ENCODE measurements at regions not wholly inside any gene's neighbourhood (a gene's known extent, or its start where the extent isn't known, plus 50 kb on each side); places are given as distances from the start of the nearest gene placed in this dataset.

DNA sequence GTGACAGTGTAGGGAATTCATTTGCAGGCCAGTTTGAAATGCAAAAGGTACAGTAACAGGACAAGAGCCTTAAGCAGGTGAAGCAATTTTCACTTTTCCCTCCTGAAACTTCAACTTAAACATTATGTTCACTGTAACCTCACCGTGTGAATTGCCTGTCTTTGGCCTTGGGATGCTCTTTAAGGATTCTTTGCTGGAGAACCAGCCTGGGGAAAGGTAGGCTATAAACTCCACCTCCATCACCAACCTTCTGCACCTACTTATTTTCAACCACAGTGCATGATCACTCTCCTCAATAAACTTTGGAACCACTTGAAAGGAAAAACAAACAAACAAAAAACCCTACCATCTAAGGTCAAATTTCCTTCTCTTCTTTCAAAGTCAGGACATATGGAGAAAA, 300.5 kb downstream of the TLE1 start:
- no peak for DNase-seq

DNA sequence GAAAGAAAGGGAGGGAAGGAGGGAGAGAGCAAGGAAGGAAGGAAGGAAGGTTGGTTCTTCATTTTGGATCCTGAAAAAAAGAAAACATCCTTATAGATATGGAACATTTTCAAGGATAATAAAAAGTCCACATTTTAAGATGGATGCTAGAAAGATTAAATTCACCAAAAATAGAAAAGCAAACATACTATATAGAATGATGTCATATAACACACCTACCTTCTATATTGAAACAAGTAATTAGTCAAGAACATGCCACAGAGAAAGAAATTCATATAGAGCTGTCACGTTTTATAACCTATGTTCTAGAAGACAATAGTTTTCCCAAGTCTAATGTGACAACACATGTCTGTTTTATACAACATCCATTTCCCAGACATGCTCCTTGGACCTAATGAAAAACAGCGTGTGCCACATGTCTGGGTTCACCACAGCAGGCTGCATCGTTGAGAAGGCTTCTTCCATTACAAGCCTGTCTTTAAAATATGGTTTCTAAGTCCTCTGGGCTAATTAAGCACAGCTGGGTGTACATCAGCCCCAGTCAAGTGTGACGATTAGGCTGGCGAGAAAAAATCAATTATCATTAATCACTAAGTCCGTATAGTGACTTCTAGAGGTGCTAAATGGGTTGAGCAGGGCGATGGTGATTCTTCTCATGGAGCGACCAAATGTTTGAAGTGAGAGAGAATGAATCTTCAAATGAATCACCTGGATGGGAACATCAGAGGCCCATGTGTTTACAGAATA, 301.8 kb downstream of the TLE1 start:
- no peak for DNase-seq

DNA sequence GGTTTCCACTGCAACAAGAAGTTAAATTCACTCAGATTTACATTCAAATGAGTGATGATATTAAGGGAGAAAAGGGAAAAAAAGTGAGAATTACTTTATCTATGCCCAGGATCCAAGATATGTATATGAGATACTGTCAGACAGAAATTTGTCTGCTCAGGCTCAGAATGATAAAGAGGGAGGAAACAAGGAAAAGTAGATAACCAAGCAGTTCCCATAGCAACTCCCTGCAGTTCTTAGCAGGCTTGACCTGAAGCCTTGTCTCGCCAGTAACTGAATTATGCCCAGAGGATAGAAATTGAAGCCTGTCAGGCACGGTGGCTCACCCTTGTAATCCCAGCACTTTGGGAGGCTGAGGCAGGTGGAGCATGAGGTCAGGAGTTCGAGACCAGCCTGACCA, 304.4 kb downstream of the TLE1 start:
- DNase-seq, result no peak

DNA sequence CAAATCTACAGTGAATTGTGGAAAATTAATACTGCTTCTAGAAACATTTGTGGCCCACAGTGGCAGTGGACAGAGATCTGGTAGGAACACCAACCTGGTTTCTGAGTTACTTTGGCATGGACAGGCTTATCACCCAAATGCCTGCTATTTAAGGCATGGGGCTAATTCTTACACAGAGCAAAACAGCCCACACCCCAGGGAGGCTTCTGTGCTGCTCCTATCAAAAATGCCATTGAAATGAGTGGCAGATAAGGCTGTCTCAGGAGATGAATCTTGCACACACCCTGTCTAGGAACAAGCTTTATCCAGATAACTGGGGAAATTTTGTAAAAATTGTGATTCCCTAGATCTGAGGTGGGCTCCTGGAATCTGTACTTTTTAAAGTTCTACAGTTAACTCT, 307.1 kb downstream of the TLE1 start:
- no peak for DNase-seq

DNA sequence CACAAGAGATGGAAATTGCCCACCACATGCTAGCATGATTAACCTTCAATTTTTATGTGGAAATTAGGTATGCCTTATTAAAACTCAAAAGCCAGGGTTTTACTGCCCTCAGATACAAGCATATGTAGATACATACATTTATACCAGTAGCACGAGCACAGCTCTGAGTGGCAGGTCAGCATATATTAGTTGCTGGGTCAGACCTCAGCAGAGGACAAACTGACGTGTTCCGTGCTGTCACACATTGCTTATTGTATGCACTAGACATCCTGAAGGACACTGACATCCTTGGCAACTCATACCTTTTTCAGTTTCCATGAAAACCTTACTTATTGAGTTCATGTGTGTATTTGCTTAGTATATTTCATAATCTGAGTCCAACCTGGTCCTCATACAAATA, 307.7 kb downstream of the TLE1 start:
- no peak for DNase-seq

DNA sequence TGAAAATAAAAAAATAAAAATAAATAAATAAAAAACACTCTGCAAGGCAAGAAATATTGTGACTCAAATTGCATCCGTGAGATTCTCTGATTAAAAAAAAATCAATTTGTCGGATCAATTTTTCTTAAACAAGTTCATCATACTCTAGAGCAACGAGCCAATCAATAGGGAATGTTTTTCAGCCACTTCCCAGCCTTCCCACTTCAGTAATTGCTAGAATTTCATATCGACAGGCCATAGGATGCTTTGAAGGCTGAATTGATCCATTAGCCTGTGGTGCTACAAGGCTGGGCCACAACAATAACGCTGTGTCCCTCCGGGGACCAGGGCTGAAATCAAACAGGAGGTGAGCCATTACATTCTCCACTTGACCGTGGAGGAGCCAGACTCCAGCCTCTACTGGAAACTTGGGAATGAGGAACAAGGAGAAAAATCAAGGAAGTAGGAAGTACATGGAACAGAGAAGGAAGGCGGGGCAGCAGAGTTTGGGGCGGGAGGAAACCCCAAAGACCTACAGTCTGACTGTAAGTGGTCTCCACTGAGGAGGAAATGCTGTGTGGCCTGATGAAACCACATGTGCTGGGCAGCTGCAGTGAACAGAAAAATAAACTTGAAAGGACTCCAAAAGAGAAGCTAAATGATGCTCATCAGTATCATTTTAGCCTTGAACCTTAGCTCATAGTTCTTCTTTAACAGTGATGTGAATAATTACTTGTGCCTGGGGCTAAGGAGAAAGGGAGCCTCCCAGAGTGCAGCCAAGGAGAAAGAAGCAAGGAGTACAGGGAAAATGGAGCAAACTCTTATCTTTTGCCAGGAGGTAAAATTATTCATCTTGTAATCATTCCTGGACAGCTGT, 308.6 kb downstream of the TLE1 start:
- no peak for DNase-seq

DNA sequence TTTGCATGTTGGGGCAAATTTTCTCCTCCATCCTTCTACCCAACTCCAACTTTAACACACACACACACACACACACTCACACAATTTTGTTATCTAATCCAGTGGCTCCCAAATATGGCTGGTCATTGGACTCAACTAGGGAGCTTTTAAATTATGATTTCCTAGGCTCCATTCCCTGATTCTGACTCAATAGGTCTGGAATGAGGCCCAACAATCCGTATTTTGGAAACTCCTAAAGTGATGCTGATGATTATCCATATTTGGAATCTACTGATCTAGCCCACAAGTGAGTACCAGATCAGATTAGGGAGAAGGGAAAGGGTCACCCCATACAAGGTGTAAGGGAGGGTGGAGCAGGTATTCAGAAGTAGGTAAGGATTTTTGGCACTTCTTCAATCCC, 309.7 kb downstream of the TLE1 start:
- DNase-seq, result no peak

DNA sequence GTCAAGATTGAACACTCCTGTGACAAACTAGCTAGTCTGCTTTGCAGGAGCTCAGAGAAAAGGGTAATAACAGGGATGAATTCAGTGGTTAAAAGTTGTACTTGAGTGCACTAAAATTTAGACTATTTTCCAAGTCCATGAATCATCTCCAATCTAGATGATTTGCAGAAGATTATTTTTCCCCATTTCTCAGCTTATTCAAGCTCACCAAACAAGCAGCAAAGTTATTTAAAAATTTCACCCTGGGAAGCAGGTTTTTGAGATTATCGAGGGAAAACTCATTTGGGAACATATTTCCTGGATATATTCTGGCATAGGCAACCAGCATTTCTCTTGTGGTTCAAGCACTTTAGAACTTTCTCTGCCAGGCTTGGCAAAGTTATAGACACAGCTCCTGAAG, 311.4 kb downstream of the TLE1 start:
- DNase-seq, result no peak

DNA sequence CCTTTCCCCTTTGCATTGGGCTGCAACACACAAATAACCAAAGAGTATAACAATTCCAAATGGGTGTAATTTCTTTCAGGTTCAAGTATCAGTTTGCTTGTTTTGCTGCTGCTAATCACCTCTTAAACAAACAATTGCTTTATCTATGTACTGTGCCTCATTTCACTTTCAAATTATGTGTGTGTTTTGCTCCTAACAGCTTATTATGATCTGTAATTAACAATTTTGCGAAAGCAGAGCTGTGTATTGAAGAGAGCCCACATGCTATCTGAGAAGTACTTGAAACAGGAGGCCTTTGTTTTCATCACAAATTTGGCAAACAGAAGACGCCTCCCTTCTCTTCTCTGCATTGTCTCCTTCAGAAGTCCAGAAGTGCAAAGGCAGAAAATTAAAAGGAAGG, 312.0 kb downstream of the TLE1 start:
- no peak for DNase-seq

DNA sequence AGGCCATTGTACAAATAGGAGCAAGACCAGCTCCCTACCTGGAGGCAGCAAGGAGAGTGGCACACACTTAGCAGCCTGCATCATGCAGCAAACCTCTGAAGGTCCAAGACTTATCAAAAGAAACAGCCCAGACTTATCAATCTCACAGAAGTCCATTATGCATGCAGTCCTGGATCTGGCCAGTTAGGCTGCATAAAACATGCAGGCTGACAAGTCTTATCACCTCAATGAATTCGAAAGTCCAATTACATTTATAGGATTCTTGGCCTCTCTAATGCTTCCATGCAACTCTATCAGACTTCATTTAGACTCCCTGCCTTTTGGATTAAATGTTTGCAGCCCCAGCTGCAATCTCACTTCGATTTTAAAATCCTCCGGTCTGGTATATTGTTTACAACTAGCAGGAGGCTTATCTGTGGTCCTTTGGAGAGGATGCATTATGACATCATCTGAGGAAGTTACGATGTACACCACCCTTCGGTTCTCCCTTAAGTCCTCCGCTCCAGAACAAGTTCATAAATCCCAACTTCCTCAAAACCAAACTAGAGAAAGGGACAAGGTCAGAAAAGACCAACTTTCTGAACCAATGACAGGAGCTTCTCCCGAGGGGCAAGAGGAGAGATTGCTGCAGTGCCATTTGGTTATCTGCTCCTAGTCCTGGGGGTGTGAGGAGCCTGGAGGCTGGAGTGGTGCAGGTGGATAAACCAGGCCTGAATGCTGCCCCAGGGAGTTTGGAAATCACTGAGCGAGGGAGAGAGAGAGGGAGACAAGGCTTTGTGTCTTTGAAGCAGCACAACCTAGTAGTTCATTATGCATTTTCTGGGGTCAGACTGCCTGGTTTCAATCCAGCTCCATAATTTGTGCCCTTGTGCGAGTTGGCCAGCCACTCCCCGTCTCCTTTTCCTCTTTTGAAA, 313.9 kb downstream of the TLE1 start:
- DNase-seq, result no peak

DNA sequence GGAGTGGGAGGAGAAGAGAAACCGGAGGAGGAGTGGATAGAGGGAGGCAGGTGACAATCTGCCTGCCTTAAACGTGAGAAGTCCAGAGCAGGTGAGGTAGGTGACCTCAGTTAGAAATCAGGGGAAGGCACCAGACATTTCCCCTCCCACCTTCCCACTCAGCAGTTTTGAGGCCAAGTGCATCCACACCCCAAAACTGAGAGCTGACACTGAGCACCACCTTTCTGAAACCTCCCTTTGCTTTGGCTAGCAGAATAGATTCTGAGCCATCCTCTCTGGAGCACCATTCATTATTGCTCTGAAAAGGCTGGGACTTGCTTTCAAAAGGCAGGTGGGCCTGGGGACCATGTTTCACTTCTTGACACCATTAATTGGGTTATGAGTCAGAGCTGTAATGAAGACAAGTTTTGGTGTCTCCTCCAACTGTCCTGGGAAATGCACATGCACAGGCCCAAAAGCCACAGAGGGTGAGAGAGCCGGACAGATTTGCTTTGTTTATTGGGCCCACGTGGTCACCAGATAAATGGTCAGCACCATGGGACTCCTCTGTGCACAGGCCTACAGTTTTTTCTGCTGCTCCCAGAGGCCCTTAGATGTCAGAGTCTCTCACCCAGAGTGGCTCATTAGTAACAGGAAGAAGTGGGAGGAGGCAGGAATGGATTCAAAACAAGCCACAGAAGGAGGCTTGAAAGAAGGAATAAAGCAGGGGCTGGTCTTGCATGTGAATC, 314.7 kb downstream of the TLE1 start:
- DNase-seq, result no peak

DNA sequence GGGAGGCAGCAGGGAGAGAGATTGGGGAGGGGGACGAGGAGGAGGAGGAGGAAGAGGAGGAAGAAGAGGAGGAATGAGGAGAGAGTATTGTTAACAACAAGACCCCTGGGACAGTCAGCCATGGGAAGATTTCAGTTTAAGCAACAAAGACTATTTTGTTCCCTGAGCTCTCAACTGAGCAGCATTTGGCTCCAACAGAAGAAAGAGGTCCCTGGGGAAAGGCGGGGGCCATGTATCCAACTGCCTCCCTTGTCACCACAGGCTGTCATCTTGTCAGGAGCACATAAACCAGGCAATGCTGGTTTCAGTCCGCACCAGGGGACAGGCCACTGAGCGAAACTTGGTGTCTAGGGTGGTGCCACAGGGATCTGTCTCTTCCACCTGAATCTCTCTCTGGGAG, 316.1 kb downstream of the TLE1 start:
- DNase-seq, result no peak

DNA sequence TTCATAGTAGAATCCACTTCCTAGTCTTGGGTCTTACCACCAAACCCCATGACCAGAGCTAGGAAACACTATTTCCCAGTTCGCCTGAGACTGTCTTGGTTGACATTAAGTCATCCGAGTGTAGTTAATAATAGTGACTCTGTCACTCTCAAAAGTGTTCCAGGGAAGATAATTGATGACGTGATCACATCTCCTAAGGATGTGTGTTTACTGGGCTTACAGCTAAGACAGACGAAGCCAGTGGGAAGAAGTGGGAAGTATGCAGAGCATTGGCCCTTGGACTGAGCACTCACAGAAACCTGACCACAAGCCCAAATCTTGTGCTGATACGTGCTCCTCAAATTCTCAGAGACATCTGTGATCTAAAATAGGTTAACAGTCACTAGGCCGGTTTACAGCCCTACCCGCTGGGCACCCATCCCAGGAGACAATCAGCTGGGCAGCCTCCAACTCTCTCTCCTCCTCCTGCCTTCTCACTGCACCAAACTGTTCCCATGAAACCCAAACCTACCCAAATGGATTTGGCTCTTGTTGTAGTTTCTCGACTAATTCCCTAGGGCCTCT, 316.6 kb downstream of the TLE1 start:
- DNase-seq, result no peak

DNA sequence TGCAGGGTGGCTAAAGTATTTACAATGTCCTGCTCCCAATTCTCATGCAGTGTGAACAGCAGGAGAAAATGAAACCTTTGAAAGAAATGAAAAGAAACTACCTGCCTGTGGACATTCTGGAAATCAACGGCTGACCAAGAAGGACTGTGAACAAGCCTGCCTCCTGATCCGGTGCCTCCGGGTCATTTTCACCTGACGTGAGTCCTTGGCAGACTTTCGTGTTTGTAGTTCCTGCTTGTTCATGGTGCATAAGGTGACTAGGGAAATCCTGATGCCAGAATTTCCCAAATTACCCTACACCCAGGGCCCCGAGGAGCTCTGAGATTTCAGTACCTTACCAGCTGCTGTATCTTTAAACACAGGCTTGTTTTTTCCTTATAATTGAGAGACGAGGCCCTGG, 317.5 kb downstream of the TLE1 start:
- no peak for DNase-seq

DNA sequence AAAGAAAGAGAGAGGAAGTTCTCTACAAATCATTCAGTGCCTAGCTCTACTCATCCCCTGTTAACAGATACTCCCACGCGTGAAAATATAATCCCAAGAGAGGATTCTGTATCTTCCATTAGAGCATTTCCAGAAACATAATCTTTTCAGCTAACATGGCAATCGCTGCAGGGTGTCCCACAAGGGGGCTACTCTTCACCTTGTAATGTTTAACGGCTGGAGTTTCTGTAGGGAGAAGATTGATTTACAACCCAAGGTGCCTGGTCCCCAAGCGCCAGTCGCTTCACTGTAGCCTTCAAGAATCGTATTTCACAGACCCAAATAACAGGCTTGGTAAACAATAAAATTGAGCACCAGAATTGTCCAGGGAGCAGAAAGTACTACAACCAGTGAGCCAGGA, 318.7 kb downstream of the TLE1 start:
- DNase-seq, result no peak

DNA sequence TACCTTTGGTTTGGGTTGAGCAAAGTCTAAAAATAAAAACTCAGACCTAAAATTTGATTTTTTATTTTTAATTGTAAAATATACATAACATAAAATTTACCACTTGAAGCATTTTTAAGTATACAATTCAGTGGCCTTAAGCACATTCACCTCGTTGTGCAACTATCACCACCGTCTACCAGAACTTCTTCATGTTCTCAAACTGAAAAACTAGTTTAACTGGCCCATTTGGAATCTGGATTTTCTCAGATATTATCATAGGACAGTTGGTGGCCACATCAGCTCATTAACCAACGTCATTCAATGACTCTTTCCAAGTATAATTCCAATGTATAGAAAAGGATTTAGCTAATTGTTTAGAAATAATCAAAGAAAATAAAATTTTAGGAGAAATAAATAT, 319.3 kb downstream of the TLE1 start:
- no peak for DNase-seq

DNA sequence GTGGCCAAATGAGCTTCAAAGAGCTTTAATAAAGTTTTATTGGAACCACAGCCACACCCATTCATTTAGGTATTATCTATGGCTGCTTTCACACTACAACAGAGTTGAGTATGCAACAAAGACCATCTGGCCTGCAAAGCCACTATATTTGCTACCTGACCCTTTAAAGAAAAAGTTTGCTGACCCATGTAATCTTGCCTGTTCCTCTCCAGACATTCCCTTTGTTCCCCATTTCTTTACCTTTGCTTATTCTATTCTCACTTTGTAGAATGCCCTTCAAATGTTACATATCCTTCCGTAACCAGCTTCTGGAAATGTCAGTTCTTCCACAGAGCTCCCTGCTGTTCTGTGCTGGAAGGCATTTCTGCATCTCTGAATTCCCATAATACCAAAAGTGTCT, 320.2 kb downstream of the TLE1 start:
- DNase-seq, result no peak

DNA sequence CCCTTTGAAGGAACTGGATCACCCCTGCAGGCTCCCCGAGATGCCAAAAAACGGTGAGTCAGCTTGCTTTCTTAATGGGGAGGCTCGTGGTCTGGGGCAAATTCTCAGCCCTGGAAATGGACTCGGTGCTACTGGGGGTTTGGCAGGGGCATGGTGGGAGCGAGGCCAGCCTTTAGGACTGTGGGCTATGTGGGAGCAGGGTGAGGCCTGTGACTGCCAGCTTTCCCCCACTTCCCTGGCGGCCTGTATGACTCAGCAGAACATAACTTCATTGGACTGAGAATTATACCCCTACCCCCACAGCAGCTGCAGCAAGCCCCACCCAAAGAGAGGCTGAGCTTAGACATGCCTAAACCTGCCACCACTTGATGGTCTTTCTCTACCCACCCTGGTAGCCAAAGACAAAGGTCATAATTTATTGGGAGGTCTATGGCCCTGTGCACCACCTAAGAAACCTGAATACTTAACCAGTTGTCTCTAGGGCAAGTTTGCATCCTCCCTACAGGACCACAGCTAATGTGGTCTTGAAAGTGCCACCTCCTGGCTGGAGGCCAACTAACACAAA, 325.3 kb downstream of the TLE1 start:
- no peak for DNase-seq

DNA sequence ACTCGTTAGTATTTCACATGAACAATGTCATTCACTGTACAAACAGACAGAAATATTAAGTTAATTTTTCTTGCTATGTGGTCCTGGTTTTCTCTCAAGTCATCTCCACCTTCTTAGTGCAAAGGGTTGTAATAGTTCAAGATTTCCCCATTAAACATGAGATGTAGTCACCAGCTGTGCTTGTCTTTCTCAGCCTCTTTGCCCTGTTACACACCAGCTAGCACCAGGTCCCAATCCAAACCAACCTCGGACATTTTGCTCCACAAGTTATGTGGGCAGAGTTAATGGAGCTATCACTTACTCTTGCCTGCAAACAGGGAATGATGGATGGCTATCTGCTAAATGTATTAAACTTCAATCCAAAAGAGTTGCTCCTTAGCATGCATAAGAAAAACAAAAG, 328.1 kb downstream of the TLE1 start:
- no peak for DNase-seq

DNA sequence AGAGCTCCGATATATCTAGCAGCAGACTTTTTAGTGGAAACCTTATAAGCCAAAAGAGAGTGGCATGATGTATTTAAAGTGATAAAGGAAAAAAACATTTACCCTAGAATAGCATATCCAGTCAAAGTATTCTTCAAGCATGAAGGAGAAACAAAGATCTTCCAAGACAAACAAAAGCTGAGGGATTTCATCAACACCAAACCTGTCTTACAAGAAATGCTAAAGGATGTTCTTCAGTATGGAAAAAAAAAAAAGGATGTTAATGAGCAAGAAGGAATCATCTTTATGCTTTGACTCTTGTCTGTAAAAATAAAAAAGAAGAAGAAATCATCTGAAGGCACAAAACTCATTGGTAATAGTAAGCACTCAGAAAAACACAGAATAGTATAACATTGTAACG, 338.2 kb downstream of the TLE1 start:
- DNase-seq, result no peak

DNA sequence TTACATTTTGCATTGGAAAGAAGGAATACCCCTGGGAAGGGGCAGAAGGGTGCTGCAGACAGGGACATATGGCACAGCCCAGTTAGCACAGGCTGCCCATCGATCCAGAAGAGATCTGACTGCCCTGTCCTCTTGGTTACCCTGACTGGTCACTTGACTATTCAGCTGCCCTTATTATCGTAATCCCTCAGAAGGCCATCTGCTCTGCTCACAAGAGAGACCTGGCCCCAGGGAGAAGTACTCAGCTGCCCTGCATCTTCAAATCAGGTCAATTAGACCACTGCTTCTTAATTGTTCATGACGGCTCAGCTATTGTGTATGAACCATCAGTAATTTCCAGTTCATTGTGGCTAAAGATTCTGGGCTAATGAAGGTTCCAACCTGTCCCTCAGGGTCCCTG, 345.0 kb downstream of the TLE1 start:
- DNase-seq, result no peak

DNA sequence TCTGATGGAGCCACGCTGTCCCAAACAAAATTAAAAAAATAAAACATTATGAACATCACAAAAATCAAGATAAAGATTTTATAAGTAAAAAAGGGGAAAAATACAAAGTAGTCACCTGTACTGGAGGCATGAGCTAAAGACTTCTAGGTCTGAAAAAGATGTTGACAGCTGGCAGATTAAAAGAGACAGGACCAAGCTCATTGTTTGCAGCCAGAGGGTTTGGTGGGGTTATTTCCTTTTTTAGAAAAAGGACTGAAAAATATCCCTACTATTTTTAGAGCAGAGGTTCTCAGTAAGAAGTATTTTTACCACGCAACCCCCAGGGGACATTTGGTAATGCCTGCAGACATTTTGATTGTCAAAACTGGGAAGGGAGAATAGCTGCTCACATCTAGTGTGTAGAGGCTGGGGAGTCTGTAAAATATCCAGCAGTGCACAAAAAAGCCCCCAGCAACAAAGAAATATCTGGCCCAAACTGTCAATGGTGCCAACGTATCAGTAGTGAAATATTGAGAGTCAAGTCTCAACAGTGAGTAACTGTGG, 353.4 kb downstream of the TLE1 start:
- no peak for DNase-seq

Data from activated naive CD4-positive, alpha-beta T cell (primary cell).